Erythroblast (primary cell): ENCODE measurements at regions not wholly inside any gene's neighbourhood (a gene's known extent, or its start where the extent isn't known, plus 50 kb on each side); places are given as distances from the start of the nearest gene placed in this dataset.

ENCODE experiments used
- GATA1 ChIP-seq: IDR thresholded peaks from 2 replicates; pipeline ENCODE4 v1.6.1; 2011; ENCODE audit warnings: low read depth, mild to moderate bottlenecking, control low read depth, low read length, moderate library complexity
- POLR2A ChIP-seq: IDR thresholded peaks from 2 replicates; pipeline ENCODE4 v1.6.1; 2011; ENCODE audit warnings: mild to moderate bottlenecking, low read length

GRCh38 chr2:220678943-220679342 is 893.2 kb downstream of the EPHA4 start:
- TF ChIP-seq POLR2A: no peak
- no peak for TF ChIP-seq GATA1
